HCT116 (cell line): ENCODE measurements at regions not wholly inside any gene's neighbourhood (a gene's known extent, or its start where the extent isn't known, plus 50 kb on each side); places are given as distances from the start of the nearest gene placed in this dataset.

Experiments
- ATAC-seq: fragments of 200-7000 bp; cut with Tn5 transposase; 2 replicates; pipeline ENCODE4 v1.9.1; 2020; ENCODE audit warnings: mild to moderate bottlenecking, moderate library complexity
- BruUV-seq: library from RNA; stranded (reverse); fragments of 400-500 nt; replicated peaks from 2 replicates; lab custom pipeline; 2021; lab: Mats Ljungman, UMichigan
- CTCF ChIA-PET: fragments of 300-600 bp; sonication (Branson Sonifier 250); formaldehyde crosslinking; loops from one replicate; lab custom pipeline; 2021; ENCODE audit warnings: antibody characterized with exemption; lab: Charles Lee
- POLR2A ChIA-PET: fragments of 300-600, 350-600 bp; sonication (Branson Sonifier 250); formaldehyde crosslinking; loops from one replicate; lab custom pipeline; 2021; ENCODE audit warnings: antibody characterized with exemption; lab: Charles Lee
- RAD21 ChIA-PET, 2 experiments: fragments of 300-600 bp; sonication (Branson Sonifier 250); formaldehyde crosslinking; loops; one replicate each; lab custom pipeline; 2023; ENCODE audit warnings: low total read pairs in 2 of 2; ENCODE audit not compliant: uncharacterized antibody in 2 of 2, unreplicated experiment in 2 of 2, low non-redundant PET in 1 of 2; lab: Charles Lee
- DNase-seq: peaks from one replicate; pipeline ENCODE4 v3.0.0-alpha.2; 2010; ENCODE audit warnings: low read depth, low spot score
- H2AFZ ChIP-seq: fragments of 200-600 bp; shearing (Covaris generic), sonication (generic); 2 replicates; pipeline ENCODE4 v1.6.1; 2017; ENCODE audit warnings: low read depth, mixed run types, mixed read lengths, antibody characterized with exemption, low read length; ENCODE audit not compliant: poor library complexity, severe bottlenecking
- H3K27ac ChIP-seq: 2 replicates; pipeline ENCODE4 v1.5.1; 2012; ENCODE audit warnings: low read depth, low read length
- H3K27me3 ChIP-seq: fragments of 200-600 bp; sonication (generic); 2 replicates; pipeline ENCODE4 v1.6.1; 2016; ENCODE audit warnings: mixed run types, low read length, mixed read lengths; ENCODE audit not compliant: insufficient read depth
- H3K36me3 ChIP-seq, 2 experiments: fragments of 200-500 bp in 1 of 2; fragments of 200-600 bp in 1 of 2; sonication (Bioruptor generic) in 1 of 2; sonication (generic) in 1 of 2; 2 replicates each; pipeline versions ENCODE4 v1.5.1 to v1.6.1; 2014 to 2016; ENCODE audit warnings: low read length in 2 of 2, inconsistent platforms in 1 of 2, mixed read lengths in 1 of 2, mixed run types in 1 of 2; ENCODE audit not compliant: insufficient read depth in 2 of 2, control insufficient read depth in 1 of 2
- H3K4me1 ChIP-seq, 2 experiments: fragments of 200-600 bp in 1 of 2; sonication (generic) in 1 of 2; 2 replicates each; pipeline versions ENCODE4 v1.5.1 to v1.6.1; 2012 to 2017; ENCODE audit warnings: low read length in 2 of 2, inconsistent platforms in 1 of 2, mild to moderate bottlenecking in 1 of 2, mixed read lengths in 1 of 2, mixed run types in 1 of 2, moderate library complexity in 1 of 2; ENCODE audit not compliant: insufficient read depth in 2 of 2, control insufficient read depth in 1 of 2
- H3K4me2 ChIP-seq: fragments of 200-600 bp; sonication (generic); 2 replicates; pipeline ENCODE4 v1.6.1; 2017; ENCODE audit warnings: mixed run types, low read length, mixed read lengths
- H3K4me3 ChIP-seq, 2 experiments: fragments of 200-600 bp in 1 of 2; sonication (generic) in 1 of 2; replicated peaks in 1 of 2; 2 replicates each; pipeline ENCODE4 v1.5.1; 2011 to 2016; ENCODE audit warnings: low read length in 2 of 2, control low read depth in 1 of 2, low read depth in 1 of 2, mild to moderate bottlenecking in 1 of 2, mixed read lengths in 1 of 2, mixed run types in 1 of 2
- H3K79me2 ChIP-seq: fragments of 200-600 bp; sonication (generic); 2 replicates; pipeline ENCODE4 v1.6.1; 2017; ENCODE audit warnings: mild to moderate bottlenecking, mixed run types, low read length, moderate library complexity, mixed read lengths; ENCODE audit not compliant: insufficient read depth
- H3K9ac ChIP-seq: fragments of 200-600 bp; sonication (generic); 2 replicates; pipeline ENCODE4 v1.6.1; 2016; ENCODE audit warnings: low read length, mixed read lengths
- H3K9me2 ChIP-seq: fragments of 200-600 bp; sonication (generic), shearing (Covaris generic); 2 replicates; pipeline ENCODE4 v1.6.1; 2017; ENCODE audit warnings: mixed run types, mild to moderate bottlenecking, moderate library complexity; ENCODE audit not compliant: insufficient read depth
- H3K9me3 ChIP-seq, 2 experiments: fragments of 200-500 bp in 1 of 2; fragments of 200-600 bp in 1 of 2; sonication (Bioruptor generic) in 1 of 2; sonication (generic) in 1 of 2; 2 replicates each; pipeline ENCODE4 v1.6.1; 2014 to 2017; ENCODE audit warnings: low read length in 2 of 2, mixed read lengths in 2 of 2, inconsistent platforms in 1 of 2, low read depth in 1 of 2, mild to moderate bottlenecking in 1 of 2, mixed run types in 1 of 2, moderate library complexity in 1 of 2; ENCODE audit not compliant: control insufficient read depth in 1 of 2, insufficient read depth in 1 of 2
- H4K20me1 ChIP-seq: fragments of 200-600 bp; sonication (generic), shearing (Covaris generic); 2 replicates; pipeline ENCODE4 v1.6.1; 2017; ENCODE audit warnings: mixed run types, mild to moderate bottlenecking, moderate library complexity; ENCODE audit not compliant: insufficient read depth
- EZH2 ChIP-seq: fragments of 200-600 bp; sonication (generic); IDR thresholded peaks from 2 replicates; pipeline ENCODE4 v1.6.1; 2017; ENCODE audit warnings: antibody characterized with exemption, mixed run types
- POLR2A ChIP-seq: IDR thresholded peaks from 2 replicates; pipeline ENCODE4 v1.7.0; 2011; ENCODE audit warnings: borderline replicate concordance; ENCODE audit not compliant: insufficient read depth, insufficient read length; ENCODE audit errors: extremely low read depth
- RAD21 ChIP-seq: IDR thresholded peaks from 2 replicates; pipeline ENCODE4 v1.6.1; 2012; ENCODE audit warnings: low read depth, mild to moderate bottlenecking
- intact Hi-C: fragments of 100-400 bp; cut with micrococcal nuclease; formaldehyde crosslinking; loops from 2 replicates; pipeline ENCODE4 v1.10.0; 2022
- TF ChIP-seq, protein P1 (sequence below), 3 experiments: fragments of 200-600 bp in 1 of 3; sonication (generic) in 1 of 3; IDR thresholded peaks in 2 of 3; conservative IDR thresholded peaks in 1 of 3; 2 replicates each; pipeline ENCODE4 v1.5.1; 2012 to 2017; ENCODE audit warnings: low read depth in 2 of 3, low read length in 2 of 3, antibody characterized with exemption in 1 of 3, borderline replicate concordance in 1 of 3, control low read depth in 1 of 3, mild to moderate bottlenecking in 1 of 3, mixed read lengths in 1 of 3, mixed run types in 1 of 3, moderate library complexity in 1 of 3; ENCODE audit not compliant: insufficient read depth in 1 of 3

DNA sequence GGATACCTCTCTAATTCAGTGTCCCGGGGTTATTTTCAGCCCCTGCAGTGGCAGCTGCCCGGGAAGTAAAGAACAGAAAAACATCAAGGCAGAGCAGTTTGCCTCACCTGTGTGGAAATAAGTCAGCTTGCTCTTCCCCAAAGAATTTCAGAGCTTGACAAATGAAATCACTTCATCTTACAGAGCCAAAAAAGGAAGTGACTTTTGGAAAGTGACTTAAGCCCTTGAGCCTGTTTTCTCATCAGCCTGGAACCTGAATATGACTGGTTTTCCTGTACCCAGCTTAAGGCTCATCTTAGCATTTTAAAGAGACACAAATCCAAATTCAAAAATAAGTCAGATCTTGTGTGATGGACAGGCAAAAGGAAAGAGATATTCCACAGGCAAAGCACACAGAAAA, 211.6 kb downstream of the RCHY1 start:
- DNase-seq (no peak), ATAC-seq (no peak)
- POLR2A ChIA-PET, result no interaction called here
- no TSS peak for BruUV-seq
- no peak overlapping the region for H3K4me3 ChIP-seq
- CTCF ChIA-PET, result no interaction called here
- no peaks in the 10 kb centered on the region for H3K36me3 ChIP-seq
- TF ChIP-seq EZH2, result no peak
- no peaks in the 10 kb centered on the region for H4K20me1 ChIP-seq
- H3K79me2 ChIP-seq, result no peaks in the 10 kb centered on the region
- peaks cover 17% of the 10 kb centered on the region; the same call in 1 of the 2 replicates for H3K27me3 ChIP-seq
- no peak overlapping the region for H2AFZ ChIP-seq
- no peak overlapping the region for H3K27ac ChIP-seq
- intact Hi-C loops, result no loop called here
- H3K4me2 ChIP-seq, result no peak overlapping the region
- RAD21 ChIA-PET, result no interaction called here
- H3K9me3 ChIP-seq, result no peaks in the 10 kb centered on the region
- no peaks in the 10 kb centered on the region for H3K9me2 ChIP-seq
- no peak overlapping the region for H3K9ac ChIP-seq
- no peaks in the 10 kb centered on the region for H3K4me1 ChIP-seq

DNA sequence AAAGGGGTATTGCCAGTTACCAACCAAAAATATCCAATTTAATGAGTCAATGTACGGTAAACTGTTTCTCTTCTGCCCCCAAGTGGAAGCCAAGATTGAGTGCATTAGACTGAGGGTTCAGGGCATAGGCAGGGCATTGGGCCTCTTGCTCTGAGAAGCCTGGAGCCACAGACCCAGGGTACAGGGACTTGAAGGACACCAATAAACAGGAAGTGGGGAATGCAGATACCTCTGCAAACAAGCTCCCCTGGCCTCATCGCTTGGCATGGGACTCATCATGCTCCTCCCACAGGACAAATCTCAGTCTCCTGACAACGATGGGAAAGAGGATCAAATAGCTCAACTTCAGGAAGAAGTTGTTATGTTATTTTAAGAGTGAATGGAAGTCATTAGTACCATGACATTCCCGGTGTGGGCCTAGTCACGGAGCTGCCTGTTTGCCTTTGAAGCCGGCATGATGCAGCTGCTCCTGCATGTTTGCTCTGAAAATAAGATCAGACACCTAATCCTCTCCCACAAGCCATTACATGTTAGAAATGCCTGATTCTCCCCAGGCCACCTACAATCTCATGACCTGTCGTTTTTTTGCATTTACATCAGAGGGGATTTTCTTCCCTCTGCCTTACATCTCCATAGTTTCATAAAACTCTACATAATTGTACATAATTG, 224.2 kb downstream of the RCHY1 start:
- no peaks in the 10 kb centered on the region for H4K20me1 ChIP-seq
- H3K36me3 ChIP-seq, result no peaks in the 10 kb centered on the region
- H3K9me3 ChIP-seq, result no peaks in the 10 kb centered on the region
- H3K9ac ChIP-seq, result no peak overlapping the region
- no peaks in the 10 kb centered on the region for H3K4me1 ChIP-seq
- no peak overlapping the region for H2AFZ ChIP-seq
- TF ChIP-seq POLR2A, result no peak
- TF ChIP-seq RAD21, result peak; percentile 84
- TF ChIP-seq, protein P1, sequence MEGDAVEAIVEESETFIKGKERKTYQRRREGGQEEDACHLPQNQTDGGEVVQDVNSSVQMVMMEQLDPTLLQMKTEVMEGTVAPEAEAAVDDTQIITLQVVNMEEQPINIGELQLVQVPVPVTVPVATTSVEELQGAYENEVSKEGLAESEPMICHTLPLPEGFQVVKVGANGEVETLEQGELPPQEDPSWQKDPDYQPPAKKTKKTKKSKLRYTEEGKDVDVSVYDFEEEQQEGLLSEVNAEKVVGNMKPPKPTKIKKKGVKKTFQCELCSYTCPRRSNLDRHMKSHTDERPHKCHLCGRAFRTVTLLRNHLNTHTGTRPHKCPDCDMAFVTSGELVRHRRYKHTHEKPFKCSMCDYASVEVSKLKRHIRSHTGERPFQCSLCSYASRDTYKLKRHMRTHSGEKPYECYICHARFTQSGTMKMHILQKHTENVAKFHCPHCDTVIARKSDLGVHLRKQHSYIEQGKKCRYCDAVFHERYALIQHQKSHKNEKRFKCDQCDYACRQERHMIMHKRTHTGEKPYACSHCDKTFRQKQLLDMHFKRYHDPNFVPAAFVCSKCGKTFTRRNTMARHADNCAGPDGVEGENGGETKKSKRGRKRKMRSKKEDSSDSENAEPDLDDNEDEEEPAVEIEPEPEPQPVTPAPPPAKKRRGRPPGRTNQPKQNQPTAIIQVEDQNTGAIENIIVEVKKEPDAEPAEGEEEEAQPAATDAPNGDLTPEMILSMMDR (IDR thresholded peaks at IDR 0.05 in 2 of 3, conservative IDR thresholded peaks at IDR 0.05 in 1 of 3; ENCODE audit: borderline replicate concordance in 1 of 3, insufficient read depth in 1 of 3, low read depth in 2 of 3, low read length in 2 of 3), result peak; percentile 52 to 71 (median 68)
- H3K9me2 ChIP-seq, result no peaks in the 10 kb centered on the region
- DNase-seq (peak; percentile 47), ATAC-seq (peak; percentile 99)
- ChIA-PET CTCF (interaction anchor here (0.6 to 3.2 kb wide), 4 partner anchors 15 to 416 kb away, joined by 3 to 12 read pairs (median 4); partner anchors contain the start of gene PARM1), RAD21 (no interaction called here), POLR2A (interaction anchor here (0.5 kb wide), 1 partner anchor 223 kb away, joined by 4 read pairs; no protein-coding TSS in a partner anchor)
- intact Hi-C loops, result loop anchor here (1.0 to 10.0 kb wide), 3 partner anchors 358 to 965 kb away; no protein-coding TSS in a partner anchor
- no peak overlapping the region for H3K27ac ChIP-seq
- no peaks in the 10 kb centered on the region for H3K79me2 ChIP-seq
- no peak overlapping the region for H3K4me2 ChIP-seq
- H3K27me3 ChIP-seq, result no peaks in the 10 kb centered on the region
- BruUV-seq, result no TSS peak
- H3K4me3 ChIP-seq, result no peak overlapping the region
